ENCODE measurements at regions not wholly inside any gene's neighbourhood (a gene's known extent, or its start where the extent isn't known, plus 50 kb on each side); places are given as distances from the start of the nearest gene placed in this dataset.
A peak's percentile ranks its signal among the peaks of the same experiment; 100 is the strongest.

DNA sequence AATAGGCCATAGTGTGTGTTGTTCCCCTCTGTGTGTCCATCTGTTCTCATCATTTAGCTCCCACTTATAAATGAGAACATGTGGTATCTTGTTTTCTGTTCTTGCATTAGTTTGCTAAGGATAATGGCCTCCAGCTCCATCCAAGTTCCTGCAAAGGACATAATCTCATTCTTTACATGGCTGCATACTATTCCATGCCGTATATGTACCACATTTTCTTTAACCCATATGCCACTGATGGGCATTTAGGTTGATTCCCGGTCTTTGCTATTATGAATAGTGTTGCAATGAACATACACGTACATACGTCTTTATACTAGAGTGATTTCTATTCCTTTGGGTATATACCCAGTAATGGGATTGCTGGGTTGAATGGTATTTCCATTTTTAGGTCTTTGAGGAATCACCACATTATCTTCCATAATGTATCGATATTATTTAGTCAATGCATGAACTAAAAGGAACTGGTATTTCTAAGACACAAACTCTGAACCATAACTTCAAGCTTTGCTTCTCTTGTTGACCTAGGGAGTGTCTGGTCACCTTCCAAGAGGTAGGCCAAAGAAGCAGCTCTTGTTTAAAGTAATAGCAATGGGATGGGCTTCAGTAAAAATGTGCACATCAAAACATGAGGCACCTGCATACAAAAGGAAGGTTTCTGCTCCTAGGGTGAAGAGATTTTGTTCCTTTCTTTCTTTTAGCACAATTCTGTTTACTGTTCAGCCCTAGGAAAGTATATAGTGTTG is 343.0 kb upstream of the ARID1B start:
- H3K4me3 ChIP-seq (replicated peaks; ENCODE audit: low read depth, low read length): no peak overlapping the region
- DNase-seq (ENCODE audit: low read depth): no peak
- TF ChIP-seq, protein P1, sequence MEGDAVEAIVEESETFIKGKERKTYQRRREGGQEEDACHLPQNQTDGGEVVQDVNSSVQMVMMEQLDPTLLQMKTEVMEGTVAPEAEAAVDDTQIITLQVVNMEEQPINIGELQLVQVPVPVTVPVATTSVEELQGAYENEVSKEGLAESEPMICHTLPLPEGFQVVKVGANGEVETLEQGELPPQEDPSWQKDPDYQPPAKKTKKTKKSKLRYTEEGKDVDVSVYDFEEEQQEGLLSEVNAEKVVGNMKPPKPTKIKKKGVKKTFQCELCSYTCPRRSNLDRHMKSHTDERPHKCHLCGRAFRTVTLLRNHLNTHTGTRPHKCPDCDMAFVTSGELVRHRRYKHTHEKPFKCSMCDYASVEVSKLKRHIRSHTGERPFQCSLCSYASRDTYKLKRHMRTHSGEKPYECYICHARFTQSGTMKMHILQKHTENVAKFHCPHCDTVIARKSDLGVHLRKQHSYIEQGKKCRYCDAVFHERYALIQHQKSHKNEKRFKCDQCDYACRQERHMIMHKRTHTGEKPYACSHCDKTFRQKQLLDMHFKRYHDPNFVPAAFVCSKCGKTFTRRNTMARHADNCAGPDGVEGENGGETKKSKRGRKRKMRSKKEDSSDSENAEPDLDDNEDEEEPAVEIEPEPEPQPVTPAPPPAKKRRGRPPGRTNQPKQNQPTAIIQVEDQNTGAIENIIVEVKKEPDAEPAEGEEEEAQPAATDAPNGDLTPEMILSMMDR (IDR thresholded peaks at IDR 0.05; ENCODE audit: low read length, missing control alignments): no peak

DNA sequence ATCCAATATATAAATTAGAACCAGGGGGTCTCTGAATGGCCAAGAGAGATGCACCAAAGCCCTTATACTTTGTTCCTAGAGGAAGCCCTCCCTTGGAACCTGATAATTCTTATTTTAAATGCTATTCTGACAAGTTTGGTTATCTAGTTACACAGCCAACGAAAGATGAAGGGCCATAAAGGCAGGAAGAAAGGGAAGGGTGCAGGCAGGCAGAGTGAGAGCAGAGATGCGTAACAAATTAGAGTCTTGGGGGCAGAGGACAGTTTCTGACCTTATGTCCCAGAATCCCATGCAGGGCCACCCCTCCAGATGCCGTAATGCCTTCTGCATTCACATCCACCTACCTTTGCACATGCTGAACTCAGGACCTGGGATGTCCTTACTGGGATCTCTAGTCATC is 344.6 kb upstream of the ARID1B start:
- H3K4me3 ChIP-seq (replicated peaks; ENCODE audit: low read depth, low read length): no peak overlapping the region
- DNase-seq (ENCODE audit: low read depth): no peak
- TF ChIP-seq, protein P1 (IDR thresholded peaks at IDR 0.05; ENCODE audit: low read length, missing control alignments): no peak

DNA sequence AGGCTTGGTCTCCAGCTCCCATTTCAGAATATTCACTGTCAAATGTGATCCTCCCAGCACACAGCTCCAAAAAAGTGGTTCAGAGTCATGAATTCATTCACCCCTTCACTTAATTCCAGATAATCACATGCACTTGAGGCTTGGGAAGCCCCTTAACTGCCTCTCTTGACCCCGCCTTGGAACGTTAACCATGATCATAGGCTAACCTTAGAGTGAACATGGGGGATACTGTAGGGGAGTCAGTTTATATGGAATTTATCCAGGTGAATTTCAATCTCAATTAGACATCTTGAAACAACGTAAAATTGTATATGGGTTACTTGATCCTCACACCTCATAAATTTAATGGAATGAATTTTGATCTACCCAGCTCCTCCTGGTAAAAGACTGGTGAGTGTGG is 346.8 kb upstream of the ARID1B start:
- H3K4me3 ChIP-seq (replicated peaks; ENCODE audit: low read depth, low read length): no peak overlapping the region
- DNase-seq (ENCODE audit: low read depth): no peak
- TF ChIP-seq, protein P1 (IDR thresholded peaks at IDR 0.05; ENCODE audit: low read length, missing control alignments): no peak

DNA sequence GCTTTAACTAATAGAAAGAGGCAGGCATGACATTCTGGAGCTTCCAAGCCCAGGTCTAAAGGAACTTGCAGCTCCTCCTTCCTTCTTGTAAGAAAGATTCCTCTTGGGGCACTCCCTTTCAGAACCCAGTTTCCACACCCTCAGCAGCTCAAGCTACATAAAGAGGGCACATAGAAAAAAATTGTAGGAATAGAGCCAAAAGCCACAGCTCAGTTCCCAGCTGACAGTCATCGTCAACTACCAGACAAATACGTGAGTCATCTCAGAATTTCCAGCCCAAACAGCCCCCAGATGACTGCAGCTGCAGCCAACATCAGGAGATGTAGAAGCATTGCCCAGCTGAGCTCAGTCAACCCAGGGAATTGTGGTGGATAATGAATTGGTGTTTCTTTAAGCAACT is 349.8 kb upstream of the ARID1B start:
- TF ChIP-seq, protein P1 (IDR thresholded peaks at IDR 0.05; ENCODE audit: low read length, missing control alignments): no peak
- no peak overlapping the region for H3K4me3 ChIP-seq (replicated peaks; ENCODE audit: low read depth, low read length)
- DNase-seq (ENCODE audit: low read depth): peak; percentile 89

DNA sequence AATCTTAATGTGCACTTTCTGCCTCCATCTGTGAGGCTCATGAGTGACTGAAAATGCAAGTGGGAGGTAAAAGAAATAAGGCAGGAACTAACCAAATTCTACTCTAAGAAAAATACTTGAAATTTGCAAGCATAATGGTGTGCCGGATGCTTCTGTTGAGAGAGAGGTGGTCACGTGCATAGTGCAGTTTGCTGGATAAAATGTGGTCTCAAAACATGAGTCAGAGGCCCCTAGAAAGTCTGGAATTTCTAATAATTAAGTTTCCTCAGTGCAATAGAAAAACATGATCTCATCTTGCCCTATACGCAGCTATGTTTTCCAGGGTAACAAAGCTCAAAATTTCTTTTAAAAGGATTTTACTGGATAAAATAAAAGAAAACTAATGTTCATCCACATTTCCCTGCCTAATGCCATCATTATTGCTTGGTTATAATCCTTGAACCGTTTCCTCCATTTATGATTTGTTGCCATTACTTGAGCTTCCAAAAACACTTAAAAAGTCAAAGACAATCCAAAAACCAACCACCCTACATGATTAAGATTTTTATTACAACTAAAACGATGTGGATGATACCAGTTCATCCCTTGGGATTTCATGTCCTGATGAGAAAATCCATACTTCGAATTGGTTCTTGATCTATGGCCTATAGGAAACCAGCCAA is 351.7 kb upstream of the ARID1B start:
- TF ChIP-seq, protein P1 (IDR thresholded peaks at IDR 0.05; ENCODE audit: low read length, missing control alignments): no peak
- H3K4me3 ChIP-seq (replicated peaks; ENCODE audit: low read depth, low read length): no peak overlapping the region
- DNase-seq (ENCODE audit: low read depth): peak; percentile 68

DNA sequence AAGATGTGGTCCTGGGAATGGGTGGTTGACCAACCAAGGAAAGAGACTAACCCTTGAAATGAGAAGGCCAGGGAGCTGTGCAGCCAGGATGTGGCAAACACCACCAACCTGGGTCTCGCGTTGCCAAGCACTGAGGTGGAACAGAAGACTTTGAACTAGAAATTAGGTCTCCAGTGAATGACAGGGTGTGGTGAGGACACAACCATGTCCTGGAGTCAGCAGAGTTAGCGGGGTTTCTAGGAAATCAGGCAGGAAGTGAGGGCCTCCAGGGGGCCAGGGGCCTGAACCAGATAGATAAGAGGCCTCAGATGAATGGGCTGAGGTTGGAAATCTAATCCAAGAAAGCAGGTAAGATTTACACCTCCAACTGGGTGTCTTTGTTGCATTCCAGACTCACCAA is 353.3 kb upstream of the ARID1B start:
- TF ChIP-seq, protein P1 (IDR thresholded peaks at IDR 0.05; ENCODE audit: low read length, missing control alignments): no peak
- no peak for DNase-seq (ENCODE audit: low read depth)
- H3K4me3 ChIP-seq (replicated peaks; ENCODE audit: low read depth, low read length): no peak overlapping the region
